MCF 10A (cell line): ENCODE measurements at regions not wholly inside any gene's neighbourhood (a gene's known extent, or its start where the extent isn't known, plus 50 kb on each side); places are given as distances from the start of the nearest gene placed in this dataset.

Source experiments
- BruUV-seq: library from RNA; stranded (reverse); fragments of 400-500 nt; replicated peaks from 2 replicates; lab custom pipeline; 2021; lab: Mats Ljungman, UMichigan
- CTCF ChIA-PET: fragments of 300-600 bp; sonication (Branson Sonifier 250); formaldehyde crosslinking; extraction: SDS; loops from one replicate; lab custom pipeline; 2021; ENCODE audit warnings: antibody characterized with exemption, inconsistent platforms; lab: Yijun Ruan, JAX
- POLR2A ChIA-PET: fragments of 300-600, 350-650 bp; sonication (Branson Sonifier 250); formaldehyde crosslinking; extraction: SDS; loops from one replicate; lab custom pipeline; 2020; ENCODE audit warnings: antibody characterized with exemption, inconsistent platforms; lab: Yijun Ruan, JAX
- DNase-seq: peaks from one replicate; pipeline ENCODE4 v3.0.0-alpha.2; 2018; ENCODE audit not compliant: unreplicated experiment
- H3K27ac Mint-ChIP-seq: one replicate; pipeline ENCODE4 v1.8.0; 2022; ENCODE audit warnings: mild to moderate bottlenecking, low read depth, mixed read lengths; ENCODE audit not compliant: unreplicated experiment
- H3K27me3 Mint-ChIP-seq: one replicate; pipeline ENCODE4 v1.8.0; 2022; ENCODE audit warnings: mixed read lengths; ENCODE audit not compliant: insufficient read depth, unreplicated experiment
- H3K36me3 Mint-ChIP-seq: one replicate; pipeline ENCODE4 v1.8.0; 2022; ENCODE audit warnings: mild to moderate bottlenecking, moderate library complexity, mixed read lengths; ENCODE audit not compliant: insufficient read depth, unreplicated experiment
- H3K4me1 Mint-ChIP-seq: one replicate; pipeline ENCODE4 v1.8.0; 2022; ENCODE audit warnings: mixed read lengths; ENCODE audit not compliant: insufficient read depth, unreplicated experiment
- H3K4me3 Mint-ChIP-seq: one replicate; pipeline ENCODE4 v1.8.0; 2022; ENCODE audit warnings: mild to moderate bottlenecking, moderate library complexity, mixed read lengths; ENCODE audit not compliant: unreplicated experiment
- H3K9me3 Mint-ChIP-seq: one replicate; pipeline ENCODE4 v1.8.0; 2022; ENCODE audit warnings: mixed read lengths; ENCODE audit not compliant: unreplicated experiment
- intact Hi-C: fragments of 100-400 bp; cut with micrococcal nuclease; formaldehyde crosslinking; loops from 2 replicates; pipeline ENCODE4 v1.14.1; 2022
- TF ChIP-seq, protein P1 (sequence below): fragments of 200-600 bp; IDR thresholded peaks from one replicate; pipeline ENCODE4 v1.8.0; 2022; ENCODE audit warnings: antibody characterized with exemption, mild to moderate bottlenecking; ENCODE audit not compliant: unreplicated experiment

DNA sequence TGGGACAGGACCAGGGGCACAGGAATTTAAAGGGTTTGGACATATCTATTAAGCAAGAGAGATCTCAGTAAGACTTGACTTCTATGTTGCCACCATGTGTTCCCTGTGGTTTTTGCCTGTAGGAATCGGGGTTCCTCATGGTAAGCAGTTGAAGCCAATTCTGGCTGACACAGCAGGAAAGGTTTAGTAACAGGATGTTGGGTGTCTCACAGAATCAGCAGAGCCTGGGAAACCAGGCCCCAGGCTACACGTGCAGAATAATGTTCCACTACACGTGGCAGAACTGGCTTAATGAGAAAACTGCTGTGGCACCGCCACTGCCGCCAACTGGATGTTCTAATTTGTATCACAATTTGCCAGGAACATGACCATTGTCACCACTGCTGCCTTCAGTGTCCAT lies 264.6 kb upstream of the PLET1 start:
- Mint-ChIP-seq H3K27me3 (peaks cover 24% of the 10 kb centered on the region), H3K4me1 (peaks cover 30% of the 10 kb centered on the region), H3K9me3 (no peaks in the 10 kb centered on the region), H3K4me3 (no peak overlapping the region), H3K36me3 (no peaks in the 10 kb centered on the region), H3K27ac (no peak overlapping the region)
- DNase-seq: peak; percentile 84
- intact Hi-C loops: no loop called here
- TF ChIP-seq, protein P1, sequence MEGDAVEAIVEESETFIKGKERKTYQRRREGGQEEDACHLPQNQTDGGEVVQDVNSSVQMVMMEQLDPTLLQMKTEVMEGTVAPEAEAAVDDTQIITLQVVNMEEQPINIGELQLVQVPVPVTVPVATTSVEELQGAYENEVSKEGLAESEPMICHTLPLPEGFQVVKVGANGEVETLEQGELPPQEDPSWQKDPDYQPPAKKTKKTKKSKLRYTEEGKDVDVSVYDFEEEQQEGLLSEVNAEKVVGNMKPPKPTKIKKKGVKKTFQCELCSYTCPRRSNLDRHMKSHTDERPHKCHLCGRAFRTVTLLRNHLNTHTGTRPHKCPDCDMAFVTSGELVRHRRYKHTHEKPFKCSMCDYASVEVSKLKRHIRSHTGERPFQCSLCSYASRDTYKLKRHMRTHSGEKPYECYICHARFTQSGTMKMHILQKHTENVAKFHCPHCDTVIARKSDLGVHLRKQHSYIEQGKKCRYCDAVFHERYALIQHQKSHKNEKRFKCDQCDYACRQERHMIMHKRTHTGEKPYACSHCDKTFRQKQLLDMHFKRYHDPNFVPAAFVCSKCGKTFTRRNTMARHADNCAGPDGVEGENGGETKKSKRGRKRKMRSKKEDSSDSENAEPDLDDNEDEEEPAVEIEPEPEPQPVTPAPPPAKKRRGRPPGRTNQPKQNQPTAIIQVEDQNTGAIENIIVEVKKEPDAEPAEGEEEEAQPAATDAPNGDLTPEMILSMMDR: no peak
- POLR2A ChIA-PET: no interaction called here
- CTCF ChIA-PET: interaction anchor here (0.6 to 0.7 kb wide), 2 partner anchors 30 to 77 kb away, joined by 3 read pairs; no protein-coding TSS in a partner anchor
- BruUV-seq: no TSS peak

DNA sequence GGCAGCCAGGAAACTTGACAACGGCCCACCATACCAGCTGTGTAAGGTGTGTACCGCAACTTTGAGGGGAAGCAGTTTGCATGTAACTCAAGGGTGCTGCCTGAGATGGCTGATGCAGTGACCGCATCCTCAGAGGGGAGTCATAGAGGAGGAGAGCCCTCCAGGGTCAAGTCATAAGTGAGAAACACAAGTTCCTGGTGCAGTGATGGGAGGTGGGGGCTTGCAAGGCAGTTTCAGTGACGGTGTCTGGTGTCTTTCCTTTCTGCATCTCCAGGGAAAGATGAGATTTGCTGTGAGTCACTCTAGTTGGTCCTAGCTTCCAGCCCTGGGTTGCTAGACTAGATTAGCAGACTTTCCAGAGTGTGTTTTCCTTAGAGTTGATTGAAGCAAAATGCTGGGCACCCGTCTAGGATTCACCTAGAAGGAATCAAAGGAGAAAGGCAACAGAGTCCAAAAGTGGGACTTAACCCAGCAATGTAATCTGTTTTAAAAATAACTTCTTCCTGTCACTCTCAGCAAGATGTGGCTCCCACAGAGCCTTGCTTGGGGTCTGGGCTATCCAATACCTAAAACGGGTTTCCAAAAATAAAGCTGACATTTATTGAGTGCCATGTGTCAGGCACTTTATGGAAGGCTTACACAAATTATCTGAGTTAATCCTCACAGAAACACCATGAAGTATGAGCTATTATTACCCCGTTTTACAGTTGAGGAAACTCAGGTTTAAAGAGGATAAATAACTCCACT lies 265.4 kb upstream of the PLET1 start:
- H3K4me1 Mint-ChIP-seq: peaks cover 30% of the 10 kb centered on the region
- no peaks in the 10 kb centered on the region for H3K9me3 Mint-ChIP-seq
- POLR2A ChIA-PET: interaction anchor here (1.0 to 1.3 kb wide), 2 partner anchors 12 to 204 kb away, joined by 3 to 6 read pairs; no protein-coding TSS in a partner anchor
- no peak overlapping the region for H3K4me3 Mint-ChIP-seq
- BruUV-seq: no TSS peak
- no peaks in the 10 kb centered on the region for H3K36me3 Mint-ChIP-seq
- H3K27ac Mint-ChIP-seq: no peak overlapping the region
- TF ChIP-seq, protein P1: no peak
- peak; percentile 11 for DNase-seq
- CTCF ChIA-PET: interaction anchor here (0.6 to 1.0 kb wide), 7 partner anchors 10 to 1023 kb away, joined by 3 to 5 read pairs (median 3); no protein-coding TSS in a partner anchor
- peaks cover 24% of the 10 kb centered on the region for H3K27me3 Mint-ChIP-seq
- intact Hi-C loops: no loop called here

DNA sequence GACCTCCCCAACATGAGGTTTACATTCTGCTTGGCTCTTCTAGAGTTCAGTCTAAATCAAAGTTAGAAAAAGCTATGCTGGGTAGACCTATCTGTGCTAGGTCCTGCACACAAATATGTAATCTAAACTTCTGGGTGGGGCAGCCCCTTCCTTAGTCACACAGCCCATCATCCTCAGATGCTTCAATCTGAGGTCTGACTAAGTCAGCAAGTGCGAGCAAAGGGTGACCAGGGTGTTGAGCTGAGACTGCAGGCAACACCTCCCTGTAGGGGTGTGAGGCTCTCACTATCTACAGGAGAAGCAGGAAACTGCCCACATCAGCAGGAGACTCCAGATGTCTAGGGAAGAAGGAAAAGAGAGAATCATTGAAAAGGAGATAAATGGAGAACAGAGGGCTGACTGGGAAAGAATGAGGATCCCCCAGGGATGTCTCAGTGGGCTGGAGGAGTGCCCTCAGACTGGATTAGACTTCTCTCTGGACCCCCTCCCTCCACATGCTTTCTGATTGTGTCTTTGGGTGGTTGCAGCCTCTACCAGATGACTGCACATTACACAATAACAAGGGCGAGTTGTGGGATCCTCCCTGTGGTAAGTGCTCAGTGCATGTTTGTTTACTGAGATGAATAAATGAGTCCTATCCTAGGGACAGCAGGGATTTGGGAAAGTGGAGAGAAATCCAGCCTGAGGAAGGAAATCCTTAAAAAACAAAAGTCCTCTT lies 266.2 kb upstream of the PLET1 start:
- H3K27ac Mint-ChIP-seq: no peak overlapping the region
- peaks cover 24% of the 10 kb centered on the region for H3K27me3 Mint-ChIP-seq
- intact Hi-C loops: no loop called here
- DNase-seq: peak; percentile 45
- TF ChIP-seq, protein P1: no peak
- H3K4me1 Mint-ChIP-seq: peaks cover 30% of the 10 kb centered on the region
- POLR2A ChIA-PET: interaction anchor here (1.0 to 1.3 kb wide), 2 partner anchors 11 to 205 kb away, joined by 3 to 6 read pairs; no protein-coding TSS in a partner anchor
- no TSS peak for BruUV-seq
- no peaks in the 10 kb centered on the region for H3K36me3 Mint-ChIP-seq
- CTCF ChIA-PET: interaction anchor here (0.6 to 1.0 kb wide), 3 partner anchors 29 to 1023 kb away, joined by 3 to 5 read pairs (median 3); no protein-coding TSS in a partner anchor
- H3K9me3 Mint-ChIP-seq: no peaks in the 10 kb centered on the region
- H3K4me3 Mint-ChIP-seq: no peak overlapping the region

DNA sequence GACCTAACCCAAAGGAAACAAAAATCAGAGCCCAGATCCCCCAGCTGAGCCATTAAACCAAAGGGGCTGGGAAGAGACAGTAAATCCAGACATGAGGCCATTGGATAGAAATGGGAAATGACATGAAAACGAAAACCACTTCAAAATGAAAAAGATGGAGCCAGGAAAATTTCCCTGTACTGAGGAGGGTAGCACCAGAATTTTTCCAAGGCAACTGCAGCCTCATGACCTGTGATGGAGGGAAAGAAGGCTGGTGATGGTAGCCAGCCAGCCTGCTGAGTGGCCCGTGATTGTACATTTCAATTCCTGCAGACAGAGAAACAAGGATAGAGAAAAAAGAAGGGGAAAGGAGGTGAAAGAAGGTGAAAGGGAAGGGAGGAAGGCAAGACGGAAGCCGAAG lies 268.4 kb upstream of the PLET1 start:
- peaks cover 22% of the 10 kb centered on the region for H3K4me1 Mint-ChIP-seq
- peaks cover 37% of the 10 kb centered on the region for H3K27me3 Mint-ChIP-seq
- POLR2A ChIA-PET: no interaction called here
- no peak overlapping the region for H3K4me3 Mint-ChIP-seq
- TF ChIP-seq, protein P1: no peak
- H3K36me3 Mint-ChIP-seq: no peaks in the 10 kb centered on the region
- H3K9me3 Mint-ChIP-seq: no peaks in the 10 kb centered on the region
- BruUV-seq: no TSS peak
- no peak for DNase-seq
- intact Hi-C loops: no loop called here
- no peak overlapping the region for H3K27ac Mint-ChIP-seq
- CTCF ChIA-PET: interaction anchor here (0.6 to 1.2 kb wide), 2 partner anchors 56 to 59 kb away, joined by 3 read pairs; no protein-coding TSS in a partner anchor
